Fibroblast of lung (primary cell): ENCODE measurements at regions not wholly inside any gene's neighbourhood (a gene's known extent, or its start where the extent isn't known, plus 50 kb on each side); places are given as distances from the start of the nearest gene placed in this dataset.
A peak's percentile ranks its signal among the peaks of the same experiment; 100 is the strongest.

ENCODE experiments used
- DNase-seq, 2 donors: peaks; one replicate each; pipeline versions ENCODE4 v3.0.0 to v3.0.0-alpha.2; 2010; ENCODE audit warnings: low read depth in 2 of 2
- H2AFZ ChIP-seq: 2 replicates; pipeline ENCODE4 v1.5.1; 2012; ENCODE audit warnings: low read length, control low read depth, inconsistent platforms
- H3K27ac ChIP-seq: 2 replicates; pipeline ENCODE4 v1.5.1; 2011; ENCODE audit warnings: low read length, control low read depth; ENCODE audit not compliant: insufficient read depth
- H3K27me3 ChIP-seq: 2 replicates; pipeline ENCODE4 v1.5.1; 2011; ENCODE audit warnings: mild to moderate bottlenecking, low read length; ENCODE audit not compliant: control insufficient read depth, insufficient read depth
- H3K36me3 ChIP-seq: 2 replicates; pipeline ENCODE4 v1.5.1; 2011; ENCODE audit warnings: low read length; ENCODE audit not compliant: control insufficient read depth, insufficient read depth
- H3K4me1 ChIP-seq: 2 replicates; pipeline ENCODE4 v1.5.1; 2011; ENCODE audit warnings: low read length; ENCODE audit not compliant: control insufficient read depth, insufficient read depth; ENCODE audit errors: extremely low read depth
- H3K4me2 ChIP-seq: 2 replicates; pipeline ENCODE4 v1.5.1; 2011; ENCODE audit warnings: low read length, control low read depth; ENCODE audit not compliant: insufficient read depth; ENCODE audit errors: extremely low read depth
- H3K4me3 ChIP-seq, 4 experiments: fragments of 200-600 bp in 1 of 4; sonication (generic) in 1 of 4; replicated peaks in 1 of 4; 2 replicates each; pipeline ENCODE4 v1.5.1; 2011 to 2016; ENCODE audit warnings: low read length in 4 of 4, low read depth in 3 of 4, mild to moderate bottlenecking in 3 of 4, control low read depth in 2 of 4, inconsistent platforms in 1 of 4, mixed read lengths in 1 of 4; ENCODE audit not compliant: insufficient read depth in 1 of 4; ENCODE audit errors: control extremely low read depth in 1 of 4
- H3K79me2 ChIP-seq: 2 replicates; pipeline ENCODE4 v1.5.1; 2012; ENCODE audit warnings: mild to moderate bottlenecking, low read length, inconsistent platforms; ENCODE audit not compliant: control insufficient read depth, insufficient read depth
- H3K9ac ChIP-seq: 2 replicates; pipeline ENCODE4 v1.5.1; 2011; ENCODE audit warnings: mild to moderate bottlenecking, low read length, control low read depth; ENCODE audit not compliant: insufficient read depth
- H3K9me3 ChIP-seq: 2 replicates; pipeline ENCODE4 v1.5.1; 2012; ENCODE audit warnings: low read depth, low read length; ENCODE audit not compliant: control insufficient read depth, insufficient read depth
- H4K20me1 ChIP-seq: 2 replicates; pipeline ENCODE4 v1.5.1; 2011; ENCODE audit warnings: low read length; ENCODE audit not compliant: control insufficient read depth, insufficient read depth; ENCODE audit errors: extremely low read depth
- EZH2 ChIP-seq: IDR thresholded peaks from 2 replicates; pipeline ENCODE4 v1.5.1; 2012; ENCODE audit warnings: low read length, control low read depth, mild to moderate bottlenecking; ENCODE audit errors: missing control alignments
- TF ChIP-seq, protein P1 (sequence below), 2 donors: IDR thresholded peaks in 1 of 2; conservative IDR thresholded peaks in 1 of 2; 1 replicate in 1 of 2; 2 replicates in 1 of 2; pipeline ENCODE4 v1.5.1; 2011 to 2012; ENCODE audit warnings: low read length in 2 of 2, control low read depth in 1 of 2, inconsistent platforms in 1 of 2, low read depth in 1 of 2, mild to moderate bottlenecking in 1 of 2

DNA sequence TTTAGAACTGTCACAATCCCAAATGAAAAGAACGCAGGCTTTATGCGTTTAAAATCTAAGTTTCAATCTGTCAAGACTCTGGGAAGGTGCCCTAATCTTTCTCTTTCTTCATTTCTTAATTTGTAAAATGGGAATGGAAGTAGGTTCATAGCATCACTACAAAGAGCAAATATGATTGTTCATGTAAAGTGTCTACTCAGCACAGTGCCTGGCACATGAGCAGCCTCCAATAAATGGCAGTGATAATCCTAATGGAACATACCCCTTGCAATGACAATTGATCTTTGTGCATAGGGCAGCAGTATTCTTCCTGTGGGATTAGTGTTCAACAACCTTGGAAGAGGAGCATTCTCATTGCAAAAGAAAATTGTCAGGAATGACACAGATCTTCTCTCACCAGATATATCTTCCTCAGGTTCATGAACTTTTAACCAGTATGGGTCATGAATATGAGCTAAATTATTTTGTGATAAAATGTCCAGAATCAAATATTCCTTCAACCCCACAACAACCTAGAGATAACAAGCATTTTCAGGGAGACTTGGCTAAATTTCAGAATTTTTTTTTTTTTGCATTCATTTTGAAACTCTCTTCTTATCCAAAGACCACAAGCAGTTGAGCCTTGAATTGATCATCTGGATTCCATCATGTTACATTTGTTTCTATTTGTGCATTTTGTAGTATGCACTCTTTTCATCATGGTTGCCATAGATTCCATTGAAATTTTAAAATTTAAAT is 149.1 kb downstream of the TBX18 start:
- no peak for DNase-seq

DNA sequence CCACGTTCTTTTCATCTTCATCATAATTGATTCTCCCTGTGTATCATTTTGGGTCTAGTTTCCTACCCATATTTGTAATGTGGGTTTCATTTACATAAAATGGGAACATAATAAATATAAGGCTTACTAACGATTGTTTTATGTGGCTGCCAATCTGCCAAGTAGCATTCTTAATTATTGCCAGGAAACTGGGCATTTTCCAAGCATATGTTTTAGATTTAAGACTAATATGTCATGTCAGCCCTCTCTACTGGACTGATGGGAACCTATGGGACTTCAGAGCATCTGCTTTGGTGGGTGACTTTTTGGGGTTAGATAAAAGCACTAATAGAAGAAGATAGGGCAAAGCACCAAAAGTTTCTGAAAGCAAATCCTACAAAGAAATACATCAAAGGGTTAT is 157.5 kb downstream of the TBX18 start:
- Histone ChIP-seq H3K9ac (no peak overlapping the region), H3K4me1 (no peaks in the 10 kb centered on the region), H4K20me1 (no peaks in the 10 kb centered on the region), H3K9me3 (no peaks in the 10 kb centered on the region), H3K27me3 (no peaks in the 10 kb centered on the region), H3K4me2 (no peak overlapping the region), H3K4me3 (no peak overlapping the region), H3K36me3 (no peaks in the 10 kb centered on the region), H3K79me2 (no peaks in the 10 kb centered on the region), H3K27ac (no peak overlapping the region), H2AFZ (no peak overlapping the region)
- TF ChIP-seq, protein P1, sequence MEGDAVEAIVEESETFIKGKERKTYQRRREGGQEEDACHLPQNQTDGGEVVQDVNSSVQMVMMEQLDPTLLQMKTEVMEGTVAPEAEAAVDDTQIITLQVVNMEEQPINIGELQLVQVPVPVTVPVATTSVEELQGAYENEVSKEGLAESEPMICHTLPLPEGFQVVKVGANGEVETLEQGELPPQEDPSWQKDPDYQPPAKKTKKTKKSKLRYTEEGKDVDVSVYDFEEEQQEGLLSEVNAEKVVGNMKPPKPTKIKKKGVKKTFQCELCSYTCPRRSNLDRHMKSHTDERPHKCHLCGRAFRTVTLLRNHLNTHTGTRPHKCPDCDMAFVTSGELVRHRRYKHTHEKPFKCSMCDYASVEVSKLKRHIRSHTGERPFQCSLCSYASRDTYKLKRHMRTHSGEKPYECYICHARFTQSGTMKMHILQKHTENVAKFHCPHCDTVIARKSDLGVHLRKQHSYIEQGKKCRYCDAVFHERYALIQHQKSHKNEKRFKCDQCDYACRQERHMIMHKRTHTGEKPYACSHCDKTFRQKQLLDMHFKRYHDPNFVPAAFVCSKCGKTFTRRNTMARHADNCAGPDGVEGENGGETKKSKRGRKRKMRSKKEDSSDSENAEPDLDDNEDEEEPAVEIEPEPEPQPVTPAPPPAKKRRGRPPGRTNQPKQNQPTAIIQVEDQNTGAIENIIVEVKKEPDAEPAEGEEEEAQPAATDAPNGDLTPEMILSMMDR (conservative IDR thresholded peaks at IDR 0.05 in 1 of 2, IDR thresholded peaks at IDR 0.05 in 1 of 2; ENCODE audit: low read depth in 1 of 2, low read length in 2 of 2) = no peak
- TF ChIP-seq EZH2 = no peak
- peak in 1 of 2 donors; percentile 7 for DNase-seq

More for the DNA sequence above, 149.1 kb downstream of the TBX18 start:
- no peak overlapping the region for H3K4me3 ChIP-seq
- H3K4me1 ChIP-seq = peaks cover 7% of the 10 kb centered on the region
- no peak overlapping the region for H3K9ac ChIP-seq
- no peak overlapping the region for H3K27ac ChIP-seq
- no peaks in the 10 kb centered on the region for H3K27me3 ChIP-seq
- H4K20me1 ChIP-seq = no peaks in the 10 kb centered on the region
- TF ChIP-seq, protein P1 (conservative IDR thresholded peaks at IDR 0.05 in 1 of 2, IDR thresholded peaks at IDR 0.05 in 1 of 2; ENCODE audit: low read depth in 1 of 2, low read length in 2 of 2) = no peak
- no peak for TF ChIP-seq EZH2
- no peak overlapping the region for H3K4me2 ChIP-seq
- no peaks in the 10 kb centered on the region for H3K9me3 ChIP-seq
- H3K36me3 ChIP-seq = no peaks in the 10 kb centered on the region
- H2AFZ ChIP-seq = no peak overlapping the region
- no peaks in the 10 kb centered on the region for H3K79me2 ChIP-seq

DNA sequence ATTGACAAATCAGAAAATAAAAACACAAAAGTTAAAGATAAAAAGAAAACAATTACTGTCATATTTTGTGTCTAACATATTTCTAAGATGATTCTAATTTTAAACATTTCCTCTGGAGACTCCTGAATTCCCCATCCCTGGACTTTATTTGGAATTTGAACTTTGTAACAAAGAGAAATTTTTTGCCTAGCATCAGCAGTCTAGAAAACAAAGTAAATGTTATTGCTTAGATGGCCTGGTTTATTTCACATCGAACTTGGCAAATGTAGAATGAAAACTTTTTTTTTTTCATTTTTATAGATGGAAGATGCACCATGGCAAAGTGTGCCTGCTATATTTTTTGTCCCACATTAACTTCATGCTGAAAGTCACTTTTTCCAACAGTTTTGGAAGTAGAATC is 159.1 kb downstream of the TBX18 start:
- Histone ChIP-seq H3K27me3 (no peaks in the 10 kb centered on the region), H3K9me3 (no peaks in the 10 kb centered on the region), H3K36me3 (no peaks in the 10 kb centered on the region), H2AFZ (no peak overlapping the region), H3K9ac (no peak overlapping the region), H3K4me1 (no peaks in the 10 kb centered on the region), H3K4me3 (no peak overlapping the region), H4K20me1 (no peaks in the 10 kb centered on the region), H3K4me2 (no peak overlapping the region), H3K27ac (no peak overlapping the region), H3K79me2 (no peaks in the 10 kb centered on the region)
- TF ChIP-seq, protein P1 (conservative IDR thresholded peaks at IDR 0.05 in 1 of 2, IDR thresholded peaks at IDR 0.05 in 1 of 2; ENCODE audit: low read depth in 1 of 2, low read length in 2 of 2) = no peak
- no peak for TF ChIP-seq EZH2
- no peak for DNase-seq
